ENCODE measurements at regions not wholly inside any gene's neighbourhood (a gene's known extent, or its start where the extent isn't known, plus 50 kb on each side); places are given as distances from the start of the nearest gene placed in this dataset.

- H3K27me3 ChIP-seq, result peaks cover 5% of the 10 kb centered on the region
- no peaks in the 10 kb centered on the region for H3K9me3 ChIP-seq (ENCODE audit: low read depth)
- no peaks in the 10 kb centered on the region for H3K9me2 ChIP-seq (replicated peaks; ENCODE audit: insufficient read depth)
- H2AFZ ChIP-seq, result no peak overlapping the region
- H3K36me3 ChIP-seq (replicated peaks; ENCODE audit: insufficient read depth, low read depth), result no peaks in the 10 kb centered on the region
- H3K4me3 ChIP-seq, result no peak overlapping the region
- 94% methylated on average over 22 of the region's 22 CpGs for WGBS (ENCODE audit: low lambda C conversion rate, missing lambda C conversion rate)
- no peaks in the 10 kb centered on the region for H3K4me1 ChIP-seq (ENCODE audit: insufficient read depth)
- TF ChIP-seq, protein P1, sequence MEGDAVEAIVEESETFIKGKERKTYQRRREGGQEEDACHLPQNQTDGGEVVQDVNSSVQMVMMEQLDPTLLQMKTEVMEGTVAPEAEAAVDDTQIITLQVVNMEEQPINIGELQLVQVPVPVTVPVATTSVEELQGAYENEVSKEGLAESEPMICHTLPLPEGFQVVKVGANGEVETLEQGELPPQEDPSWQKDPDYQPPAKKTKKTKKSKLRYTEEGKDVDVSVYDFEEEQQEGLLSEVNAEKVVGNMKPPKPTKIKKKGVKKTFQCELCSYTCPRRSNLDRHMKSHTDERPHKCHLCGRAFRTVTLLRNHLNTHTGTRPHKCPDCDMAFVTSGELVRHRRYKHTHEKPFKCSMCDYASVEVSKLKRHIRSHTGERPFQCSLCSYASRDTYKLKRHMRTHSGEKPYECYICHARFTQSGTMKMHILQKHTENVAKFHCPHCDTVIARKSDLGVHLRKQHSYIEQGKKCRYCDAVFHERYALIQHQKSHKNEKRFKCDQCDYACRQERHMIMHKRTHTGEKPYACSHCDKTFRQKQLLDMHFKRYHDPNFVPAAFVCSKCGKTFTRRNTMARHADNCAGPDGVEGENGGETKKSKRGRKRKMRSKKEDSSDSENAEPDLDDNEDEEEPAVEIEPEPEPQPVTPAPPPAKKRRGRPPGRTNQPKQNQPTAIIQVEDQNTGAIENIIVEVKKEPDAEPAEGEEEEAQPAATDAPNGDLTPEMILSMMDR (IDR thresholded peaks at IDR 0.05; ENCODE audit: poor library complexity), result no peak
- TF ChIP-seq EZH2phosphoT487 (IDR thresholded peaks at IDR 0.05; ENCODE audit: low read depth, severe bottlenecking, unreplicated experiment) (no peak), EZH2 (IDR thresholded peaks at IDR 0.05; ENCODE audit: borderline replicate concordance) (no peak)
- no peaks in the 10 kb centered on the region for H3K79me2 ChIP-seq
- no peak overlapping the region for H3K4me2 ChIP-seq
- no peaks in the 10 kb centered on the region for H4K20me1 ChIP-seq (ENCODE audit: insufficient read depth, poor library complexity, severe bottlenecking)
- DNase-seq (ENCODE audit: low spot score), result no peak
- H3K27ac ChIP-seq, result no peak overlapping the region
Measured at GRCh38 chr10:84571146-84571545, 242.8 kb downstream of the CCSER2 start.

DNA sequence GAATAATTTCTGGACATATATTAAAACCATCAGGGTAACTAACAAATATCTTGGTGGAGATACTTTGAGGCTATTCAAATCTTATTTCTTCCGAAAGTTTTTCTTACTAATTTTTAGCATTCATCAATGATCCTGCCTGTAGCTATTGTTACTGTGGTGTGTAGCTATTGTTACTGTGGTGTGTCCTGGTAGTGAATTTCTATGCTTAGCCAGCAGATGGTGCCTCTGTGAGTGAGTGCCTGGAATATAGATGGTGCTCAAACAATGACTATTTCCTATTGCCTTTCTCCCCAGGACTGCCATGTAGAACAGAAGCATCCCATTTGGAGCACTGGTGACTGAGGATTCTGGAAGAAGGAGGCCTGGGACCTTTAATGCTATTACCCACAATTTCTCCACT is 245.7 kb downstream of the CCSER2 start:
- Histone ChIP-seq H4K20me1 (ENCODE audit: insufficient read depth, poor library complexity, severe bottlenecking) (no peaks in the 10 kb centered on the region), H3K27me3 (no peaks in the 10 kb centered on the region), H3K27ac (no peak overlapping the region), H2AFZ (no peak overlapping the region), H3K9me2 (replicated peaks; ENCODE audit: insufficient read depth) (no peaks in the 10 kb centered on the region), H3K4me2 (no peak overlapping the region), H3K79me2 (no peaks in the 10 kb centered on the region), H3K36me3 (replicated peaks; ENCODE audit: insufficient read depth, low read depth) (no peaks in the 10 kb centered on the region), H3K4me1 (ENCODE audit: insufficient read depth) (no peaks in the 10 kb centered on the region), H3K4me3 (no peak overlapping the region), H3K9me3 (ENCODE audit: low read depth) (peaks cover 4% of the 10 kb centered on the region)
- DNase-seq (ENCODE audit: low spot score), result no peak
- TF ChIP-seq EZH2 (IDR thresholded peaks at IDR 0.05; ENCODE audit: borderline replicate concordance), result no peak
- TF ChIP-seq, protein P1 (IDR thresholded peaks at IDR 0.05; ENCODE audit: poor library complexity), result no peak
- 93% methylated on average over 1 of the region's 1 CpG for WGBS (ENCODE audit: low lambda C conversion rate, missing lambda C conversion rate)

DNA sequence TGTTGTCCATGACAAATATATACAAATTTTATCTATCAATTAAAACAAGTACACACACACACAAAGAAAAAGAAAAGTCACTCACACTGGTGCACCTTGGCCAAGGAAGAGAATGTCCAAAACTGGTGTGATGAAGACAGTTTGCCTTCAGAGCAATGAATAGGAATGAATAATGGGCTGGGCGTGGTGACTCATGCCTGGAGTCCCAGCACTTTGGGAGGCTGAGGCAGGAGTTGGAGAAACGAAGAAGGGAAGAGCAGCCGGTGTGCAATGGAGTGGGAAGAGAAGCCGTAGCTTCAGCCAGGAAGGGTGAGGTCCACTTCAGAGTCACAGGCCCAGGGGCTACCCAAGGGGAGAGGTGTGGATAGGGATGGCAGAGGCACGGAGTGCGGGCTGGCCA is 253.6 kb downstream of the CCSER2 start:
- Histone ChIP-seq H3K27me3 (no peaks in the 10 kb centered on the region), H3K4me2 (no peak overlapping the region), H4K20me1 (ENCODE audit: insufficient read depth, poor library complexity, severe bottlenecking) (no peaks in the 10 kb centered on the region), H3K4me3 (no peak overlapping the region), H3K36me3 (replicated peaks; ENCODE audit: insufficient read depth, low read depth) (no peaks in the 10 kb centered on the region), H3K9me2 (replicated peaks; ENCODE audit: insufficient read depth) (no peaks in the 10 kb centered on the region), H3K4me1 (ENCODE audit: insufficient read depth) (no peaks in the 10 kb centered on the region), H3K9me3 (ENCODE audit: low read depth) (no peaks in the 10 kb centered on the region), H2AFZ (no peak overlapping the region), H3K79me2 (no peaks in the 10 kb centered on the region), H3K27ac (no peak overlapping the region)
- no peak for DNase-seq (ENCODE audit: low spot score)
- no peak for TF ChIP-seq EZH2phosphoT487 (IDR thresholded peaks at IDR 0.05; ENCODE audit: low read depth, severe bottlenecking, unreplicated experiment)
- TF ChIP-seq, protein P1 (IDR thresholded peaks at IDR 0.05; ENCODE audit: poor library complexity), result no peak
- TF ChIP-seq EZH2 (IDR thresholded peaks at IDR 0.05; ENCODE audit: borderline replicate concordance), result no peak
- 92% methylated on average over 6 of the region's 6 CpGs for WGBS (ENCODE audit: low lambda C conversion rate, missing lambda C conversion rate)

GRCh38 chr10:84583501-84583900 is 255.1 kb downstream of the CCSER2 start:
- no peak for DNase-seq (ENCODE audit: low spot score)
- no peaks in the 10 kb centered on the region for H4K20me1 ChIP-seq (ENCODE audit: insufficient read depth, poor library complexity, severe bottlenecking)
- H3K79me2 ChIP-seq, result no peaks in the 10 kb centered on the region
- no peak overlapping the region for H3K4me2 ChIP-seq
- H3K9me3 ChIP-seq (ENCODE audit: low read depth), result no peaks in the 10 kb centered on the region
- 61% methylated on average over 5 of the region's 5 CpGs for WGBS (ENCODE audit: low lambda C conversion rate, missing lambda C conversion rate)
- no peaks in the 10 kb centered on the region for H3K36me3 ChIP-seq (replicated peaks; ENCODE audit: insufficient read depth, low read depth)
- no peaks in the 10 kb centered on the region for H3K27me3 ChIP-seq
- H2AFZ ChIP-seq, result no peak overlapping the region
- no peaks in the 10 kb centered on the region for H3K9me2 ChIP-seq (replicated peaks; ENCODE audit: insufficient read depth)
- no peaks in the 10 kb centered on the region for H3K4me1 ChIP-seq (ENCODE audit: insufficient read depth)
- no peak overlapping the region for H3K27ac ChIP-seq
- TF ChIP-seq, protein P1 (IDR thresholded peaks at IDR 0.05; ENCODE audit: poor library complexity), result no peak
- H3K4me3 ChIP-seq, result no peak overlapping the region
